ENCODE measurements at regions not wholly inside any gene's neighbourhood (a gene's known extent, or its start where the extent isn't known, plus 50 kb on each side); places are given as distances from the start of the nearest gene placed in this dataset.

DNA sequence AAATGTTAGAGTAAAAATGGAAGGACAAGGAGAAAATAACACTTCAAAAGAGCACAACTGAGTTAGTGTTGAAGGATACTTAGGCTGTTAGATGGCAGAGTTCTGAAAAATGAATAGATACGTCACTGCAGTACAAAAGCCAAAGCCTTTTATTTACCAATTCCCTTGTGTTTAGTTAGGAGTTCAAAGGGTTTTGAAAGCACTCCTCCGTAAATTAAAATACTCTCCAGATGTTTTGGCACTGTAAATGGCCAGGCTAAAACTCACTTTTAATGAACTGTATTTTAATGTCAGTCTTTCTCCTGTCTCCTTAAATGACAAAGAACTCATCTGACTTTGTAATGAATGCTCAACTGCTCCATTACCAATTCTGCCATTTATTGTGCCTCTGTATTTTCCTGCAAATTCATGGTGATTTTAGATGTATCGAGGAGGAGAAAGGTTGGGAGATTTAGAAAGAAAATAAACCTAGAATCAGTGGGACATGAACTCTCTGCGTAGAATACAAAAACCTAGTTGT, 1727.2 kb downstream of the MAT2B start:
- ChIA-PET POLR2A (no interaction called here), RAD21 (ENCODE audit: unreplicated experiment) (no interaction called here), SMC1A (ENCODE audit: uncharacterized antibody, unreplicated experiment) (interaction anchor here (0.8 to 1.2 kb wide), 2 partner anchors 12 to 19 kb away, joined by 3 read pairs; no protein-coding TSS in a partner anchor), CTCF (interaction anchor here (1.0 kb wide), 1 partner anchor 9 kb away, joined by 3 read pairs; no protein-coding TSS in a partner anchor)
- intact Hi-C loops (cut with micrococcal nuclease; ENCODE audit: unreplicated experiment) (no loop called here), in situ Hi-C loops (cut with MboI) (no loop called here)
- no peaks in the 10 kb centered on the region for H3K9me3 ChIP-seq (replicated peaks; ENCODE audit: control insufficient read depth, insufficient read depth, low read length)
- DNase-seq (ENCODE audit: low read depth, low spot score) (no peak), FAIRE-seq (no peak), ATAC-seq (no peak)
- H3K27ac ChIP-seq (ENCODE audit: control insufficient read depth, insufficient read depth) = no peak overlapping the region
- no peak overlapping the region for H3K4me2 ChIP-seq (ENCODE audit: control insufficient read depth, insufficient read depth)
- H2AFZ ChIP-seq (ENCODE audit: control insufficient read depth, low read depth, low read length) = no peak overlapping the region
- H3K9ac ChIP-seq (ENCODE audit: control insufficient read depth, insufficient read depth, low read length) = no peak overlapping the region
- no peaks in the 10 kb centered on the region for H4K20me1 ChIP-seq (ENCODE audit: control insufficient read depth, insufficient read depth)
- H3K36me3 ChIP-seq (ENCODE audit: control insufficient read depth in 2 of 2, insufficient read depth in 2 of 2, low read length in 1 of 2) = no peaks in the 10 kb centered on the region
- no peaks in the 10 kb centered on the region for H3K27me3 ChIP-seq (replicated peaks in 1 of 2; ENCODE audit: control insufficient read depth in 2 of 2, insufficient read depth in 2 of 2, low read length in 1 of 2)
- no peaks in the 10 kb centered on the region for H3K79me2 ChIP-seq (ENCODE audit: control insufficient read depth, insufficient read depth, low read length)
- no peak overlapping the region for H3K4me3 ChIP-seq
- 36% methylated on average over 4 of the region's 4 CpGs for WGBS (ENCODE audit: insufficient coverage, insufficient replicate concordance, low lambda C conversion rate, missing lambda C conversion rate)
- H3K4me1 ChIP-seq (ENCODE audit: control insufficient read depth, insufficient read depth, low read length) = no peaks in the 10 kb centered on the region
- no TSS peak for BruUV-seq (replicated peaks)
- TF ChIP-seq, protein P1, sequence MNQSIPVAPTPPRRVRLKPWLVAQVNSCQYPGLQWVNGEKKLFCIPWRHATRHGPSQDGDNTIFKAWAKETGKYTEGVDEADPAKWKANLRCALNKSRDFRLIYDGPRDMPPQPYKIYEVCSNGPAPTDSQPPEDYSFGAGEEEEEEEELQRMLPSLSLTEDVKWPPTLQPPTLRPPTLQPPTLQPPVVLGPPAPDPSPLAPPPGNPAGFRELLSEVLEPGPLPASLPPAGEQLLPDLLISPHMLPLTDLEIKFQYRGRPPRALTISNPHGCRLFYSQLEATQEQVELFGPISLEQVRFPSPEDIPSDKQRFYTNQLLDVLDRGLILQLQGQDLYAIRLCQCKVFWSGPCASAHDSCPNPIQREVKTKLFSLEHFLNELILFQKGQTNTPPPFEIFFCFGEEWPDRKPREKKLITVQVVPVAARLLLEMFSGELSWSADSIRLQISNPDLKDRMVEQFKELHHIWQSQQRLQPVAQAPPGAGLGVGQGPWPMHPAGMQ (IDR thresholded peaks at IDR 0.05; ENCODE audit: borderline replicate concordance) = no peak
- TF ChIP-seq SPI1 (IDR thresholded peaks at IDR 0.05; ENCODE audit: borderline replicate concordance, insufficient read depth, low read depth, low read length) = no peak
- TF ChIP-seq NFYB (IDR thresholded peaks at IDR 0.05; ENCODE audit: insufficient read depth, low read depth, low read length) = no peak
- TF ChIP-seq ZBTB11 (CRISPR knock-in tag; IDR thresholded peaks at IDR 0.05) = no peak
- no peak for TF ChIP-seq RFX5 (IDR thresholded peaks at IDR 0.05; ENCODE audit: low read depth, low read length)
- no peak for TF ChIP-seq SUPT20H (IDR thresholded peaks at IDR 0.05; ENCODE audit: borderline replicate concordance, control insufficient read depth, low read depth, low read length)
- no peak for TF ChIP-seq HSF1 (IDR thresholded peaks at IDR 0.05; ENCODE audit: low read depth, low read length)
- TF ChIP-seq PAX5 (IDR thresholded peaks at IDR 0.05; ENCODE audit: borderline replicate concordance, low read depth, low read length) = no peak
- TF ChIP-seq HCFC1 (IDR thresholded peaks at IDR 0.05; ENCODE audit: low read length) = no peak
- TF ChIP-seq NR2C1 (IDR thresholded peaks at IDR 0.05) = no peak
- no peak for TF ChIP-seq ZNF207 (IDR thresholded peaks at IDR 0.05; ENCODE audit: borderline replicate concordance)

All from GM12878 (cell line).